ENCODE measurements at regions not wholly inside any gene's neighbourhood (a gene's known extent, or its start where the extent isn't known, plus 50 kb on each side); places are given as distances from the start of the nearest gene placed in this dataset.
A peak's percentile ranks its signal among the peaks of the same experiment; 100 is the strongest.
"Not testable (repeated sequence)": the region's sequence is repeated elsewhere in the genome, so short reads cannot be mapped to it uniquely, and the experiment has no call there.

GRCh38 chr10:65142641-65143435 is 1621.6 kb downstream of the REEP3 start:
- no peak overlapping the region for H3K4me3 ChIP-seq (ENCODE audit: low read depth, low read length)
- DNase-seq (ENCODE audit: low read depth), result no peak

GRCh38 chr10:65143723-65144122 is 1622.5 kb downstream of the REEP3 start:
- no peak for DNase-seq (ENCODE audit: low read depth)
- H3K4me3 ChIP-seq (ENCODE audit: low read depth, low read length), result no peak overlapping the region

GRCh38 chr10:65149878-65150277 is 1628.7 kb downstream of the REEP3 start:
- no peak for DNase-seq (ENCODE audit: low read depth)
- no peak overlapping the region for H3K4me3 ChIP-seq (ENCODE audit: low read depth, low read length)

GRCh38 chr10:65166272-65166671 is 1645.1 kb downstream of the REEP3 start:
- H3K4me3 ChIP-seq (ENCODE audit: low read depth, low read length), result no peak overlapping the region
- no peak for DNase-seq (ENCODE audit: low read depth)

- DNase-seq (ENCODE audit: low read depth), result no peak
- H3K4me3 ChIP-seq (ENCODE audit: low read depth, low read length), result no peak overlapping the region
These were observed 1651.0 kb downstream of the REEP3 start for GRCh38 chr10:65172249-65172648.

GRCh38 chr10:65176994-65177393 is 1655.8 kb downstream of the REEP3 start:
- DNase-seq (ENCODE audit: low read depth), result no peak
- no peak overlapping the region for H3K4me3 ChIP-seq (ENCODE audit: low read depth, low read length)

GRCh38 chr10:65183236-65183635 is 1662.0 kb downstream of the REEP3 start:
- DNase-seq (ENCODE audit: low read depth), result no peak
- H3K4me3 ChIP-seq (ENCODE audit: low read depth, low read length), result no peak overlapping the region

- not testable (repeated sequence) for DNase-seq (ENCODE audit: low read depth); H3K4me3 ChIP-seq (ENCODE audit: low read depth, low read length)
These were observed 1665.5 kb downstream of the REEP3 start for GRCh38 chr10:65186668-65187067.

GRCh38 chr10:65194126-65194525 is 1672.9 kb downstream of the REEP3 start:
- H3K4me3 ChIP-seq (ENCODE audit: low read depth, low read length), result no peak overlapping the region

GRCh38 chr10:65194555-65194954 is 1673.4 kb downstream of the REEP3 start:
- peak; percentile 5 for DNase-seq (ENCODE audit: low read depth)
- no peak overlapping the region for H3K4me3 ChIP-seq (ENCODE audit: low read depth, low read length)

More at GRCh38 chr10:65194126-65194525, 1672.9 kb downstream of the REEP3 start:
- peak; percentile 26 for DNase-seq (ENCODE audit: low read depth)

GRCh38 chr10:65196111-65196510 is 1674.9 kb downstream of the REEP3 start:
- no peak for DNase-seq (ENCODE audit: low read depth)
- H3K4me3 ChIP-seq (ENCODE audit: low read depth, low read length), result no peak overlapping the region

GRCh38 chr10:65197935-65198334 is 1676.7 kb downstream of the REEP3 start:
- no peak for DNase-seq (ENCODE audit: low read depth)

GRCh38 chr10:65201491-65201890 is 1680.3 kb downstream of the REEP3 start:
- no peak overlapping the region for H3K4me3 ChIP-seq (ENCODE audit: low read depth, low read length)
- DNase-seq (ENCODE audit: low read depth), result no peak

More at GRCh38 chr10:65197935-65198334, 1676.7 kb downstream of the REEP3 start:
- H3K4me3 ChIP-seq (ENCODE audit: low read depth, low read length), result no peak overlapping the region

GRCh38 chr10:65204999-65205398 is 1683.8 kb downstream of the REEP3 start:
- DNase-seq (ENCODE audit: low read depth), result no peak
- H3K4me3 ChIP-seq (ENCODE audit: low read depth, low read length), result no peak overlapping the region

GRCh38 chr10:65213170-65213569 is 1692.0 kb downstream of the REEP3 start:
- no peak overlapping the region for H3K4me3 ChIP-seq (ENCODE audit: low read depth, low read length)
- no peak for DNase-seq (ENCODE audit: low read depth)

GRCh38 chr10:65219444-65219843 is 1698.2 kb downstream of the REEP3 start:
- no peak for DNase-seq (ENCODE audit: low read depth)
- no peak overlapping the region for H3K4me3 ChIP-seq (ENCODE audit: low read depth, low read length)

GRCh38 chr10:65231148-65231547 is 1694.7 kb upstream of the LRRTM3 start:
- DNase-seq (ENCODE audit: low read depth), result no peak
- no peak overlapping the region for H3K4me3 ChIP-seq (ENCODE audit: low read depth, low read length)

GRCh38 chr10:65234261-65234660 is 1691.6 kb upstream of the LRRTM3 start:
- H3K4me3 ChIP-seq (ENCODE audit: low read depth, low read length), result no peak overlapping the region
- DNase-seq (ENCODE audit: low read depth), result peak; percentile 39

GRCh38 chr10:65235266-65235665 is 1690.6 kb upstream of the LRRTM3 start:
- no peak overlapping the region for H3K4me3 ChIP-seq (ENCODE audit: low read depth, low read length)
- no peak for DNase-seq (ENCODE audit: low read depth)

GRCh38 chr10:65235846-65236245 is 1690.0 kb upstream of the LRRTM3 start:
- no peak for DNase-seq (ENCODE audit: low read depth)
- no peak overlapping the region for H3K4me3 ChIP-seq (ENCODE audit: low read depth, low read length)

- DNase-seq (ENCODE audit: low read depth), result no peak
- no peak overlapping the region for H3K4me3 ChIP-seq (ENCODE audit: low read depth, low read length)
These were observed 1660.3 kb upstream of the LRRTM3 start for GRCh38 chr10:65265451-65265954.

All from skeletal muscle cell (primary cell).